GM12878 (cell line): ENCODE measurements at regions not wholly inside any gene's neighbourhood (a gene's known extent, or its start where the extent isn't known, plus 50 kb on each side); places are given as distances from the start of the nearest gene placed in this dataset.

Experiments
- ATAC-seq: fragments of 200-7000 bp; cut with Tn5 transposase; 3 replicates; pipeline ENCODE4 v1.9.1; 2020; ENCODE audit warnings: mild to moderate bottlenecking, moderate library complexity
- BruUV-seq: library from RNA; stranded (reverse); fragments of 400-500 nt; replicated peaks from 2 replicates; lab custom pipeline; 2021; lab: Mats Ljungman, UMichigan
- CTCF ChIA-PET: fragments of 300-600 bp; sonication (Branson Sonifier 250); formaldehyde crosslinking; extraction: SDS; loops from one replicate; lab custom pipeline; 2021; ENCODE audit warnings: inconsistent platforms; lab: Yijun Ruan, JAX
- POLR2A ChIA-PET: fragments of 350-600 bp; formaldehyde crosslinking; extraction: SDS; loops from one replicate; lab custom pipeline; 2021; ENCODE audit warnings: inconsistent platforms; lab: Charles Lee
- RAD21 ChIA-PET: fragments of 300-600 bp; sonication (Branson Sonifier 250); formaldehyde crosslinking; loops from one replicate; lab custom pipeline; 2023; ENCODE audit warnings: antibody characterized with exemption; ENCODE audit not compliant: unreplicated experiment; lab: Charles Lee
- SMC1A ChIA-PET: fragments of 300-600 bp; sonication (Branson Sonifier 250); formaldehyde crosslinking; loops from one replicate; lab custom pipeline; 2023; ENCODE audit not compliant: unreplicated experiment, uncharacterized antibody; lab: Charles Lee
- DNase-seq: peaks from one replicate; pipeline ENCODE4 v3.0.0-alpha.2; 2011; ENCODE audit warnings: low read depth, low spot score
- FAIRE-seq: peaks from 3 replicates; lab custom pipeline; 2011; peaks lifted over from hg19 to GRCh38; lab: Jason Lieb, UNC
- H2AFZ ChIP-seq: 2 replicates; pipeline ENCODE4 v1.6.0; 2011; ENCODE audit warnings: low read depth, low read length, control low read depth; ENCODE audit not compliant: control insufficient read depth
- H3K27ac ChIP-seq: 2 replicates; pipeline ENCODE4 v1.5.1; 2011; ENCODE audit warnings: control low read depth; ENCODE audit not compliant: control insufficient read depth, insufficient read depth
- H3K27me3 ChIP-seq, 2 experiments: replicated peaks in 1 of 2; 2 replicates each; pipeline versions ENCODE4 v1.6.0 to v1.6.1; 2011; ENCODE audit warnings: low read length in 1 of 2; ENCODE audit not compliant: control insufficient read depth in 2 of 2, insufficient read depth in 2 of 2
- H3K36me3 ChIP-seq, 2 experiments: 2 replicates each; pipeline ENCODE4 v1.5.1; 2011; ENCODE audit warnings: low read length in 1 of 2; ENCODE audit not compliant: control insufficient read depth in 2 of 2, insufficient read depth in 2 of 2
- H3K4me1 ChIP-seq: 2 replicates; pipeline ENCODE4 v1.6.1; 2011; ENCODE audit warnings: mild to moderate bottlenecking, low read length, moderate library complexity, mixed read lengths; ENCODE audit not compliant: control insufficient read depth, insufficient read depth
- H3K4me2 ChIP-seq: 2 replicates; pipeline ENCODE4 v1.6.0; 2011; ENCODE audit warnings: control low read depth; ENCODE audit not compliant: control insufficient read depth, insufficient read depth
- H3K4me3 ChIP-seq: fragments of 200-600 bp; sonication (generic); 2 replicates; pipeline ENCODE4 v1.5.1; 2016
- H3K79me2 ChIP-seq: 2 replicates; pipeline ENCODE4 v1.6.0; 2011; ENCODE audit warnings: low read length; ENCODE audit not compliant: control insufficient read depth, insufficient read depth
- H3K9ac ChIP-seq: 2 replicates; pipeline ENCODE4 v1.8.0; 2011; ENCODE audit warnings: low read length, control low read depth, mixed read lengths; ENCODE audit not compliant: control insufficient read depth, insufficient read depth
- H3K9me3 ChIP-seq: replicated peaks from 3 replicates; pipeline ENCODE4 v1.5.1; 2011; ENCODE audit warnings: mild to moderate bottlenecking, low read length; ENCODE audit not compliant: control insufficient read depth, insufficient read depth
- H4K20me1 ChIP-seq: 2 replicates; pipeline ENCODE4 v1.6.0; 2011; ENCODE audit not compliant: control insufficient read depth, insufficient read depth
- ATF2 ChIP-seq: IDR thresholded peaks from 2 replicates; pipeline ENCODE4 v1.6.1; 2012; ENCODE audit warnings: low read length, inconsistent platforms
- BCL11A ChIP-seq: IDR thresholded peaks from 2 replicates; pipeline ENCODE4 v1.6.1; 2011; ENCODE audit warnings: low read depth, low read length
- CREM ChIP-seq: IDR thresholded peaks from 2 replicates; pipeline ENCODE4 v1.6.1; 2014; ENCODE audit warnings: antibody characterized with exemption, low read depth
- DPF2 ChIP-seq: fragments of 450-650 bp; IDR thresholded peaks from 2 replicates; pipeline ENCODE4 v1.6.1; 2017; ENCODE audit warnings: mild to moderate bottlenecking
- IKZF1 ChIP-seq: fragments of 450-650 bp; conservative IDR thresholded peaks from 2 replicates; pipeline ENCODE4 v1.6.1; 2017; ENCODE audit warnings: antibody characterized with exemption, mild to moderate bottlenecking
- MTA2 ChIP-seq: fragments of 450-650 bp; IDR thresholded peaks from 2 replicates; pipeline ENCODE4 v1.6.1; 2016; ENCODE audit warnings: low read depth, mild to moderate bottlenecking, moderate library complexity
- NR2C2 ChIP-seq: IDR thresholded peaks from 2 replicates; pipeline ENCODE4 v1.6.1; 2011; ENCODE audit warnings: borderline replicate concordance, low read depth; ENCODE audit not compliant: control insufficient read depth, insufficient read length
- ZBTB4 ChIP-seq: fragments of 450-650 bp; formaldehyde crosslinking; IDR thresholded peaks from 2 replicates; pipeline ENCODE4 v1.4.0; 2022; ENCODE audit warnings: mild to moderate bottlenecking, moderate library complexity
- ZBTB40 ChIP-seq: fragments of 450-650 bp; IDR thresholded peaks from 2 replicates; pipeline ENCODE4 v1.6.1; 2016; ENCODE audit warnings: mild to moderate bottlenecking, moderate library complexity, borderline replicate concordance
- ZNF687 ChIP-seq: fragments of 450-650 bp; IDR thresholded peaks from 2 replicates; pipeline ENCODE4 v1.6.1; 2017; ENCODE audit warnings: mild to moderate bottlenecking, moderate library complexity
- in situ Hi-C: fragments of 300-500 bp; cut with MboI; formaldehyde crosslinking; loops from 9 replicates; pipeline ENCODE4 v1.14.3; 2018; ENCODE audit warnings: mixed read lengths
- intact Hi-C: fragments of 100-400 bp; cut with micrococcal nuclease; formaldehyde crosslinking; loops from one replicate; pipeline ENCODE4 v1.14.2; 2022; ENCODE audit not compliant: unreplicated experiment
- TF ChIP-seq, protein P1 (sequence below): IDR thresholded peaks from 2 replicates; pipeline ENCODE4 v1.6.1; 2012; ENCODE audit warnings: low read depth, low read length, improper control_type of control experiment

DNA sequence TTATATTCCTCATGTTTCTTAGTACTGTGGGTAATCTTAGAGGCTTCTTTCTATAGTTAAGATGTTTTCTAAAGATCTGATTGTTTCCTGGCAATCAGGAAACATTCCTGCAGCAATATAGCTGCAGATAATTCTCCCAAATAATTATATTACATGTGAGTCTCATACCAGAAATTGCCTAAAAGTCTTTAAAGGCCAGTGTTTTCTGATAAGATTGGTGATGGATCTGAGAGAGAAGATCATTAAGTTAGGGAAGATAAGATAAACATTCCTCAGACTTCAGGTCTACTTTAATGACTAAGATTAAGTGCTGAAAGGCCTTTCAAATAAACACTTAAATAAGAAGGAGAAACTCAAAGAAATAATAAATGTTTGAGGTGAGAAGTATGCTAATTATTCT is 107.7 kb upstream of the DAB2 start:
- SMC1A ChIA-PET = interaction anchor here (1.0 kb wide), 1 partner anchor 16 kb away, joined by 3 read pairs; no protein-coding TSS in a partner anchor
- FAIRE-seq (no peak), ATAC-seq (no peak), DNase-seq (no peak)
- no peak overlapping the region for H3K4me2 ChIP-seq
- TF ChIP-seq, protein P1, sequence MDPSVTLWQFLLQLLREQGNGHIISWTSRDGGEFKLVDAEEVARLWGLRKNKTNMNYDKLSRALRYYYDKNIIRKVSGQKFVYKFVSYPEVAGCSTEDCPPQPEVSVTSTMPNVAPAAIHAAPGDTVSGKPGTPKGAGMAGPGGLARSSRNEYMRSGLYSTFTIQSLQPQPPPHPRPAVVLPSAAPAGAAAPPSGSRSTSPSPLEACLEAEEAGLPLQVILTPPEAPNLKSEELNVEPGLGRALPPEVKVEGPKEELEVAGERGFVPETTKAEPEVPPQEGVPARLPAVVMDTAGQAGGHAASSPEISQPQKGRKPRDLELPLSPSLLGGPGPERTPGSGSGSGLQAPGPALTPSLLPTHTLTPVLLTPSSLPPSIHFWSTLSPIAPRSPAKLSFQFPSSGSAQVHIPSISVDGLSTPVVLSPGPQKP = no peak
- TF ChIP-seq ZBTB40 = no peak
- TF ChIP-seq IKZF1 = no peak
- no peak for TF ChIP-seq BCL11A
- TF ChIP-seq MTA2 = no peak
- TF ChIP-seq ZNF687 = no peak
- TF ChIP-seq DPF2 = no peak
- TF ChIP-seq CREM = no peak
- TF ChIP-seq ZBTB4 (CRISPR knock-in tag) = no peak
- no peak for TF ChIP-seq NR2C2
- no peak for TF ChIP-seq ATF2
- POLR2A ChIA-PET = no interaction called here
- no peak overlapping the region for H3K9ac ChIP-seq
- H2AFZ ChIP-seq = no peak overlapping the region
- H3K4me3 ChIP-seq = no peak overlapping the region
- no peaks in the 10 kb centered on the region for H3K9me3 ChIP-seq
- CTCF ChIA-PET = no interaction called here
- no peaks in the 10 kb centered on the region for H4K20me1 ChIP-seq
- no peaks in the 10 kb centered on the region for H3K4me1 ChIP-seq
- RAD21 ChIA-PET = no interaction called here
- no peaks in the 10 kb centered on the region for H3K36me3 ChIP-seq
- no TSS peak for BruUV-seq
- no peaks in the 10 kb centered on the region for H3K79me2 ChIP-seq
- no peak overlapping the region for H3K27ac ChIP-seq
- no peaks in the 10 kb centered on the region for H3K27me3 ChIP-seq
- intact Hi-C loops = no loop called here
- in situ Hi-C loops = no loop called here
